H1 (cell line): ENCODE measurements at regions not wholly inside any gene's neighbourhood (a gene's known extent, or its start where the extent isn't known, plus 50 kb on each side); places are given as distances from the start of the nearest gene placed in this dataset.

Experiments used
- CTCF ChIA-PET: fragments of 300-600 bp; sonication (Branson Sonifier 250); formaldehyde crosslinking; loops from one replicate; lab custom pipeline; 2021; ENCODE audit not compliant: partially characterized antibody; lab: Charles Lee
- POLR2A ChIA-PET: fragments of 300-600 bp; sonication (Branson Sonifier 250); formaldehyde crosslinking; loops from one replicate; lab custom pipeline; 2021; ENCODE audit warnings: inconsistent platforms; ENCODE audit not compliant: partially characterized antibody; lab: Charles Lee
- DNase-seq, 2 experiments: peaks; one replicate each; pipeline versions ENCODE4 v3.0.0 to v3.0.0-alpha.2; 2010 to 2022; ENCODE audit warnings: low spot score in 2 of 2, low read depth in 1 of 2, mixed read lengths in 1 of 2
- FAIRE-seq: peaks from 2 replicates; lab custom pipeline; 2011; peaks lifted over from hg19 to GRCh38; lab: Jason Lieb, UNC
- H2AFZ ChIP-seq: 2 replicates; pipeline ENCODE4 v1.8.1; 2012; ENCODE audit warnings: low read length, inconsistent platforms
- H2AK5ac ChIP-seq: 2 replicates; pipeline ENCODE4 v1.6.1; 2013; ENCODE audit warnings: low read depth, low read length
- H2BK120ac ChIP-seq: replicated peaks from 2 replicates; pipeline ENCODE3; 2013; ENCODE audit warnings: low read depth, low read length, inconsistent platforms
- H2BK12ac ChIP-seq: 2 replicates; pipeline ENCODE4 v1.6.1; 2013; ENCODE audit warnings: low read depth, low read length
- H2BK15ac ChIP-seq: 2 replicates; pipeline ENCODE4 v1.6.1; 2013; ENCODE audit warnings: low read length
- H2BK20ac ChIP-seq: 2 replicates; pipeline ENCODE4 v1.6.1; 2013; ENCODE audit warnings: low read length
- H2BK5ac ChIP-seq: 2 replicates; pipeline ENCODE4 v1.6.1; 2013; ENCODE audit warnings: low read depth, low read length
- H3K14ac ChIP-seq: 2 replicates; pipeline ENCODE4 v1.6.1; 2013; ENCODE audit warnings: inconsistent platforms; ENCODE audit not compliant: insufficient read length
- H3K18ac ChIP-seq: 2 replicates; pipeline ENCODE4 v1.6.1; 2013; ENCODE audit warnings: low read length; ENCODE audit errors: extremely low read depth
- H3K23ac ChIP-seq: 2 replicates; pipeline ENCODE4 v1.6.1; 2013; ENCODE audit warnings: inconsistent platforms; ENCODE audit not compliant: insufficient read length
- H3K23me2 ChIP-seq: 2 replicates; pipeline ENCODE4 v1.6.1; 2013; ENCODE audit warnings: low read depth, low read length
- H3K27ac ChIP-seq: 2 replicates; pipeline ENCODE4 v1.6.1; 2011; ENCODE audit warnings: low read depth, low read length, inconsistent platforms
- H3K27me3 ChIP-seq, 4 experiments: replicated peaks in 1 of 4; 1 replicate in 1 of 4; 2 replicates in 3 of 4; pipeline versions ENCODE4 v1.6.1 to v1.8.1; 2011 to 2013; ENCODE audit warnings: low read length in 3 of 4, mild to moderate bottlenecking in 3 of 4, inconsistent platforms in 2 of 4, mixed read lengths in 2 of 4, moderate library complexity in 1 of 4; ENCODE audit not compliant: control insufficient read depth in 3 of 4, insufficient read depth in 3 of 4; ENCODE audit errors: extremely low read depth in 1 of 4
- H3K36me3 ChIP-seq, 4 experiments: 2 replicates each; pipeline versions ENCODE4 v1.6.1 to v1.8.1; 2011 to 2013; ENCODE audit warnings: mild to moderate bottlenecking in 4 of 4, low read length in 3 of 4, moderate library complexity in 2 of 4, control low read depth in 1 of 4, inconsistent platforms in 1 of 4; ENCODE audit not compliant: insufficient read depth in 4 of 4, control insufficient read depth in 2 of 4
- H3K4ac ChIP-seq: replicated peaks from 2 replicates; pipeline ENCODE3; 2013; ENCODE audit warnings: low read length, low read depth, mixed read lengths, inconsistent platforms; ENCODE audit not compliant: insufficient read length
- H3K4me1 ChIP-seq, 4 experiments: replicated peaks in 1 of 4; 1 replicate in 1 of 4; 2 replicates in 3 of 4; pipeline versions ENCODE4 v1.6.1 to v1.8.1; 2011 to 2013; ENCODE audit warnings: low read length in 3 of 4, inconsistent platforms in 2 of 4, mixed read lengths in 1 of 4; ENCODE audit not compliant: insufficient read depth in 4 of 4, control insufficient read depth in 3 of 4
- H3K4me2 ChIP-seq, 2 experiments: 2 replicates each; pipeline versions ENCODE4 v1.6.1 to v1.8.1; 2011 to 2013; ENCODE audit warnings: low read depth in 2 of 2, low read length in 2 of 2, control low read depth in 1 of 2, inconsistent platforms in 1 of 2, mild to moderate bottlenecking in 1 of 2; ENCODE audit not compliant: insufficient read depth in 1 of 2
- H3K4me3 ChIP-seq, 4 experiments: fragments of 200-600, 300-600 bp in 1 of 4; sonication (generic), shearing (Covaris generic), sonication (Bioruptor Twin) in 1 of 4; 2 replicates each; pipeline versions ENCODE4 v1.5.1 to v1.8.1; 2011 to 2016; ENCODE audit warnings: low read length in 4 of 4, low read depth in 3 of 4, control low read depth in 2 of 4, inconsistent platforms in 2 of 4, mild to moderate bottlenecking in 2 of 4, mixed read lengths in 1 of 4, moderate library complexity in 1 of 4; ENCODE audit not compliant: insufficient read depth in 2 of 4; ENCODE audit errors: extremely low read depth in 1 of 4
- H3K56ac ChIP-seq: replicated peaks from 2 replicates; pipeline ENCODE3; 2013; ENCODE audit warnings: low read depth, mild to moderate bottlenecking, mixed read lengths, low read length, inconsistent platforms; ENCODE audit not compliant: insufficient read length
- H3K79me1 ChIP-seq: 2 replicates; pipeline ENCODE4 v1.6.1; 2013; ENCODE audit warnings: low read depth, low read length, control low read depth
- H3K79me2 ChIP-seq, 2 experiments: 2 replicates each; pipeline versions ENCODE4 v1.6.1 to v1.8.1; 2012 to 2013; ENCODE audit warnings: low read length in 2 of 2, mild to moderate bottlenecking in 2 of 2, inconsistent platforms in 1 of 2; ENCODE audit not compliant: insufficient read depth in 2 of 2, control insufficient read depth in 1 of 2
- H3K9ac ChIP-seq, 4 experiments: replicated peaks in 1 of 4; 1 replicate in 1 of 4; 2 replicates in 3 of 4; pipeline versions ENCODE4 v1.6.1 to v1.8.1; 2011 to 2013; ENCODE audit warnings: low read depth in 3 of 4, low read length in 3 of 4, control low read depth in 2 of 4, mild to moderate bottlenecking in 2 of 4, moderate library complexity in 2 of 4, inconsistent platforms in 1 of 4; ENCODE audit errors: extremely low read depth in 1 of 4
- H3K9me3 ChIP-seq, 2 experiments: 2 replicates each; pipeline versions ENCODE4 v1.6.1 to v1.8.1; 2012 to 2013; ENCODE audit warnings: mild to moderate bottlenecking in 2 of 2, moderate library complexity in 2 of 2, control low read depth in 1 of 2, inconsistent platforms in 1 of 2, low read depth in 1 of 2, low read length in 1 of 2, mixed read lengths in 1 of 2; ENCODE audit not compliant: insufficient read depth in 2 of 2
- H4K20me1 ChIP-seq, 2 experiments: replicated peaks in 1 of 2; 2 replicates each; pipeline versions ENCODE3 to v1.8.1; 2011 to 2013; ENCODE audit warnings: inconsistent platforms in 2 of 2, low read length in 2 of 2, mild to moderate bottlenecking in 1 of 2; ENCODE audit not compliant: insufficient read depth in 2 of 2, control insufficient read depth in 1 of 2
- H4K5ac ChIP-seq: 2 replicates; pipeline ENCODE4 v1.6.1; 2013; ENCODE audit warnings: low read length, low read depth, mixed read lengths, inconsistent platforms; ENCODE audit not compliant: insufficient read length
- H4K8ac ChIP-seq: 2 replicates; pipeline ENCODE4 v1.8.0; 2013; ENCODE audit warnings: mild to moderate bottlenecking, moderate library complexity, low read length, inconsistent platforms; ENCODE audit not compliant: insufficient read depth; ENCODE audit errors: extremely low read depth
- H4K91ac ChIP-seq: replicated peaks from 2 replicates; pipeline ENCODE3; 2013; ENCODE audit warnings: low read length, mixed read lengths, inconsistent platforms; ENCODE audit not compliant: insufficient read length
- BCL11A ChIP-seq, 2 experiments: IDR thresholded peaks; one replicate each; pipeline ENCODE4 v1.6.1; 2011; ENCODE audit warnings: low read depth in 2 of 2, low read length in 2 of 2, mild to moderate bottlenecking in 2 of 2
- BRCA1 ChIP-seq: IDR thresholded peaks from 2 replicates; pipeline ENCODE4 v1.6.1; 2012; ENCODE audit warnings: low read depth, low read length, improper control_type of control experiment
- CBX5 ChIP-seq: fragments of 300-800, 300-1000 bp; sonication (generic); IDR thresholded peaks from 2 replicates; pipeline ENCODE4 v1.7.1; 2016; ENCODE audit warnings: antibody characterized with exemption, low read length, low read depth
- CTBP2 ChIP-seq: IDR thresholded peaks from 2 replicates; pipeline ENCODE4 v1.7.0; 2011; ENCODE audit warnings: borderline replicate concordance, mild to moderate bottlenecking, moderate library complexity, mixed read lengths, low read length; ENCODE audit not compliant: insufficient read depth, insufficient read length
- EP300 ChIP-seq, 2 experiments: IDR thresholded peaks; 1 replicate in 1 of 2; 2 replicates in 1 of 2; pipeline ENCODE4 v1.6.1; 2011 to 2012; ENCODE audit warnings: low read depth in 2 of 2, low read length in 2 of 2, mild to moderate bottlenecking in 2 of 2, borderline replicate concordance in 1 of 2, inconsistent platforms in 1 of 2, moderate library complexity in 1 of 2
- GTF2F1 ChIP-seq: IDR thresholded peaks from 2 replicates; pipeline ENCODE4 v1.6.1; 2012; ENCODE audit warnings: low read depth, low read length, improper control_type of control experiment, borderline replicate concordance
- HDAC6 ChIP-seq: IDR thresholded peaks from one replicate; pipeline ENCODE4 v1.7.1; 2012; ENCODE audit warnings: low read depth, mild to moderate bottlenecking, inconsistent platforms, low read length, moderate library complexity
- NRF1 ChIP-seq: IDR thresholded peaks from 2 replicates; pipeline ENCODE4 v1.6.1; 2011; ENCODE audit warnings: mild to moderate bottlenecking, low read depth, low read length, improper control_type of control experiment
- RAD21 ChIP-seq, 2 experiments: IDR thresholded peaks in 1 of 2; conservative IDR thresholded peaks in 1 of 2; 2 replicates each; pipeline ENCODE4 v1.6.1; 2011; ENCODE audit warnings: low read depth in 2 of 2, low read length in 2 of 2, improper control_type of control experiment in 1 of 2, inconsistent platforms in 1 of 2, mild to moderate bottlenecking in 1 of 2, moderate library complexity in 1 of 2
- YY1 ChIP-seq: IDR thresholded peaks from 2 replicates; pipeline ENCODE4 v1.6.1; 2011; ENCODE audit warnings: low read depth, mild to moderate bottlenecking, low read length
- ZNF274 ChIP-seq: IDR thresholded peaks from 2 replicates; pipeline ENCODE4 v1.7.0; 2012; ENCODE audit warnings: low read length, borderline replicate concordance; ENCODE audit errors: extremely low read depth

GRCh38 chr4:176469546-176469945 is 149.8 kb downstream of the SPCS3 start:
- Histone ChIP-seq H2BK5ac (no peak overlapping the region), H2BK20ac (no peak overlapping the region), H2AK5ac (no peak overlapping the region), H3K56ac (no peak overlapping the region), H3K36me3 (no peaks in the 10 kb centered on the region), H3K27ac (no peak overlapping the region), H3K9ac (no peak overlapping the region), H3K79me1 (no peaks in the 10 kb centered on the region), H3K9me3 (no peaks in the 10 kb centered on the region), H4K20me1 (no peaks in the 10 kb centered on the region), H3K18ac (no peak overlapping the region), H3K4me1 (no peaks in the 10 kb centered on the region), H4K91ac (no peak overlapping the region), H3K4ac (no peak overlapping the region), H4K8ac (no peak overlapping the region), H3K27me3 (no peaks in the 10 kb centered on the region), H2BK15ac (no peak overlapping the region), H2BK12ac (no peak overlapping the region), H3K14ac (no peak overlapping the region), H2BK120ac (no peak overlapping the region), H4K5ac (no peak overlapping the region), H3K23me2 (no peaks in the 10 kb centered on the region), H3K79me2 (no peaks in the 10 kb centered on the region), H2AFZ (no peak overlapping the region), H3K23ac (no peak overlapping the region), H3K4me2 (no peak overlapping the region), H3K4me3 (no peak overlapping the region)
- POLR2A ChIA-PET = no interaction called here
- FAIRE-seq (no peak), DNase-seq (no peak)
- CTCF ChIA-PET = interaction anchor here (0.9 kb wide), 1 partner anchor 48 kb away, joined by 3 read pairs; no protein-coding TSS in a partner anchor
- TF ChIP-seq YY1 = no peak
- no peak for TF ChIP-seq NRF1
- TF ChIP-seq RAD21 (IDR thresholded peaks at IDR 0.05 in 1 of 2, conservative IDR thresholded peaks at IDR 0.05 in 1 of 2; ENCODE audit: low read depth in 2 of 2, low read length in 2 of 2) = no peak
- TF ChIP-seq GTF2F1 = no peak
- no peak for TF ChIP-seq CTBP2
- TF ChIP-seq HDAC6 = no peak
- TF ChIP-seq ZNF274 = no peak
- TF ChIP-seq EP300 (IDR thresholded peaks at IDR 0.05; ENCODE audit: borderline replicate concordance in 1 of 2, low read depth in 2 of 2, low read length in 2 of 2) = no peak
- TF ChIP-seq CBX5 = no peak
- no peak for TF ChIP-seq BCL11A (IDR thresholded peaks at IDR 0.05; ENCODE audit: low read depth in 2 of 2, low read length in 2 of 2)
- no peak for TF ChIP-seq BRCA1
